Mammary epithelial cell (primary cell): ENCODE measurements at regions not wholly inside any gene's neighbourhood (a gene's known extent, or its start where the extent isn't known, plus 50 kb on each side); places are given as distances from the start of the nearest gene placed in this dataset.

ENCODE experiments used
- CTCF ChIP-seq, 2 donors: IDR thresholded peaks in 1 of 2; conservative IDR thresholded peaks in 1 of 2; 2 replicates each; pipeline ENCODE4 v1.5.1; 2011 to 2012; ENCODE audit warnings: inconsistent platforms in 2 of 2, low read length in 2 of 2, mild to moderate bottlenecking in 2 of 2, control low read depth in 1 of 2, low read depth in 1 of 2; ENCODE audit not compliant: insufficient read depth in 1 of 2; ENCODE audit errors: extremely low read depth in 1 of 2
- EZH2 ChIP-seq: IDR thresholded peaks from 2 replicates; pipeline ENCODE4 v1.6.1; 2012; ENCODE audit warnings: low read length, inconsistent platforms, borderline replicate concordance

- no peak for TF ChIP-seq CTCF (conservative IDR thresholded peaks at IDR 0.05 in 1 of 2, IDR thresholded peaks at IDR 0.05 in 1 of 2; ENCODE audit: extremely low read depth in 1 of 2, insufficient read depth in 1 of 2, low read depth in 1 of 2, low read length in 2 of 2)
- TF ChIP-seq EZH2, result no peak
These were observed 73.7 kb upstream of the IL15 start for GRCh38 chr4:141562649-141563048.
